ENCODE measurements at regions not wholly inside any gene's neighbourhood (a gene's known extent, or its start where the extent isn't known, plus 50 kb on each side); places are given as distances from the start of the nearest gene placed in this dataset.

- no peak for DNase-seq (ENCODE audit: low read depth, low spot score)
- Mint-ChIP-seq H3K9me3 (no peaks in the 10 kb centered on the region), H3K4me1 (no peaks in the 10 kb centered on the region), H3K4me3 (no peak overlapping the region), H3K36me3 (ENCODE audit: low read depth) (no peaks in the 10 kb centered on the region), H3K27me3 (ENCODE audit: low read depth) (no peaks in the 10 kb centered on the region), H3K27ac (ENCODE audit: unreplicated experiment) (no peak overlapping the region)
- no peak for TF ChIP-seq CTCF (conservative IDR thresholded peaks at IDR 0.05)
Measured at GRCh38 chr4:184879271-184879670, 53.5 kb upstream of the ACSL1 start.

GRCh38 chr4:184882276-184882675, 56.5 kb upstream of the ACSL1 start:
- Mint-ChIP-seq H3K27me3 (ENCODE audit: low read depth) (no peaks in the 10 kb centered on the region), H3K9me3 (no peaks in the 10 kb centered on the region), H3K4me3 (no peak overlapping the region), H3K4me1 (no peaks in the 10 kb centered on the region), H3K27ac (ENCODE audit: unreplicated experiment) (no peak overlapping the region), H3K36me3 (ENCODE audit: low read depth) (no peaks in the 10 kb centered on the region)
- no peak for TF ChIP-seq CTCF (conservative IDR thresholded peaks at IDR 0.05)
- DNase-seq (ENCODE audit: low read depth, low spot score) = no peak

- Mint-ChIP-seq H3K36me3 (ENCODE audit: low read depth) (no peaks in the 10 kb centered on the region), H3K9me3 (no peaks in the 10 kb centered on the region), H3K27me3 (ENCODE audit: low read depth) (no peaks in the 10 kb centered on the region), H3K4me1 (no peaks in the 10 kb centered on the region), H3K27ac (ENCODE audit: unreplicated experiment) (no peak overlapping the region), H3K4me3 (no peak overlapping the region)
- TF ChIP-seq CTCF (conservative IDR thresholded peaks at IDR 0.05) = no peak
- no peak for DNase-seq (ENCODE audit: low read depth, low spot score)
Measured at GRCh38 chr4:184883024-184883423, 57.3 kb upstream of the ACSL1 start.

GRCh38 chr4:184884883-184885282, 59.1 kb upstream of the ACSL1 start:
- Mint-ChIP-seq H3K36me3 (ENCODE audit: low read depth) (no peaks in the 10 kb centered on the region), H3K27ac (ENCODE audit: unreplicated experiment) (no peak overlapping the region), H3K27me3 (ENCODE audit: low read depth) (no peaks in the 10 kb centered on the region), H3K9me3 (no peaks in the 10 kb centered on the region), H3K4me1 (no peaks in the 10 kb centered on the region), H3K4me3 (no peak overlapping the region)
- DNase-seq (ENCODE audit: low read depth, low spot score) = no peak
- no peak for TF ChIP-seq CTCF (conservative IDR thresholded peaks at IDR 0.05)

GRCh38 chr4:184885602-184886001, 59.8 kb upstream of the ACSL1 start:
- TF ChIP-seq CTCF (conservative IDR thresholded peaks at IDR 0.05) = no peak
- no peaks in the 10 kb centered on the region for H3K27me3 Mint-ChIP-seq (ENCODE audit: low read depth)
- no peak for DNase-seq (ENCODE audit: low read depth, low spot score)
- no peak overlapping the region for H3K27ac Mint-ChIP-seq (ENCODE audit: unreplicated experiment)
- H3K36me3 Mint-ChIP-seq (ENCODE audit: low read depth) = no peaks in the 10 kb centered on the region
- H3K4me3 Mint-ChIP-seq = no peak overlapping the region
- H3K4me1 Mint-ChIP-seq = peaks cover 5% of the 10 kb centered on the region
- H3K9me3 Mint-ChIP-seq = no peaks in the 10 kb centered on the region

GRCh38 chr4:184887333-184887732, 61.6 kb upstream of the ACSL1 start:
- no peaks in the 10 kb centered on the region for H3K36me3 Mint-ChIP-seq (ENCODE audit: low read depth)
- H3K27ac Mint-ChIP-seq (ENCODE audit: unreplicated experiment) = no peak overlapping the region
- no peaks in the 10 kb centered on the region for H3K9me3 Mint-ChIP-seq
- DNase-seq (ENCODE audit: low read depth, low spot score) = no peak
- peaks cover 5% of the 10 kb centered on the region for H3K4me1 Mint-ChIP-seq
- no peak for TF ChIP-seq CTCF (conservative IDR thresholded peaks at IDR 0.05)
- no peaks in the 10 kb centered on the region for H3K27me3 Mint-ChIP-seq (ENCODE audit: low read depth)
- no peak overlapping the region for H3K4me3 Mint-ChIP-seq
